ENCODE measurements at regions not wholly inside any gene's neighbourhood (a gene's known extent, or its start where the extent isn't known, plus 50 kb on each side); places are given as distances from the start of the nearest gene placed in this dataset.

DNA sequence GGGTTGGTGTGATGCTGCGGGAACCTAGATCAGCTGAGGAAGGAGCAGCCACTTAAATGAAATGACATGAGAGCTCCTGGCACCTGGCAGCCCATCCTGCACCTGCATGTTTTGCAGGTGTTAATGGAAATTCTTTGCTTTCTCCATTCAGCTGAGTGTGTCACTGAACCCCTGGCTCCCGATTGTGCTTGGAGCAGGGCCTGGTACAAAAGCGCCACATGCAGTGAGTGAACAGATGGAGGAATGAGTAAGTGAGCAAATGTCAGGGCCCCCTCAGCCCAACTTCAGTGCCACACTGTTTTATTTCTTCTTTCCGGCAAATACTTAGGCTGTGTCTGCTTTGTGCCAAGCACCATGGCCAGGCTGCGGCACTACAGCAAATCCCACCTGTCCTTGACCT lies 132.2 kb downstream of the ASB7 start:
- TF ChIP-seq, protein P1, sequence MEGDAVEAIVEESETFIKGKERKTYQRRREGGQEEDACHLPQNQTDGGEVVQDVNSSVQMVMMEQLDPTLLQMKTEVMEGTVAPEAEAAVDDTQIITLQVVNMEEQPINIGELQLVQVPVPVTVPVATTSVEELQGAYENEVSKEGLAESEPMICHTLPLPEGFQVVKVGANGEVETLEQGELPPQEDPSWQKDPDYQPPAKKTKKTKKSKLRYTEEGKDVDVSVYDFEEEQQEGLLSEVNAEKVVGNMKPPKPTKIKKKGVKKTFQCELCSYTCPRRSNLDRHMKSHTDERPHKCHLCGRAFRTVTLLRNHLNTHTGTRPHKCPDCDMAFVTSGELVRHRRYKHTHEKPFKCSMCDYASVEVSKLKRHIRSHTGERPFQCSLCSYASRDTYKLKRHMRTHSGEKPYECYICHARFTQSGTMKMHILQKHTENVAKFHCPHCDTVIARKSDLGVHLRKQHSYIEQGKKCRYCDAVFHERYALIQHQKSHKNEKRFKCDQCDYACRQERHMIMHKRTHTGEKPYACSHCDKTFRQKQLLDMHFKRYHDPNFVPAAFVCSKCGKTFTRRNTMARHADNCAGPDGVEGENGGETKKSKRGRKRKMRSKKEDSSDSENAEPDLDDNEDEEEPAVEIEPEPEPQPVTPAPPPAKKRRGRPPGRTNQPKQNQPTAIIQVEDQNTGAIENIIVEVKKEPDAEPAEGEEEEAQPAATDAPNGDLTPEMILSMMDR (IDR thresholded peaks at IDR 0.05) = no peak
- Histone ChIP-seq H3K36me3 (ENCODE audit: insufficient read depth in 1 of 2, low read depth in 1 of 2) (no peaks in the 10 kb centered on the region), H3K27ac (no peak overlapping the region), H3K4me3 (no peak overlapping the region), H3K27me3 (ENCODE audit: insufficient read depth in 3 of 3, low read length in 2 of 3) (peaks cover 0 to 3% (median 0%) of the 10 kb centered on the region in 3 donors), H3K4me1 (peaks cover 7% of the 10 kb centered on the region), H3K9me3 (no peaks in the 10 kb centered on the region)
- ATAC-seq (no peak), DNase-seq (no peak)
- 65 to 78% (median 67%) methylated on average over 5 of the region's 5 CpGs for WGBS, 3 donors
- intact Hi-C loops (cut with DNase I) = no loop called here

DNA sequence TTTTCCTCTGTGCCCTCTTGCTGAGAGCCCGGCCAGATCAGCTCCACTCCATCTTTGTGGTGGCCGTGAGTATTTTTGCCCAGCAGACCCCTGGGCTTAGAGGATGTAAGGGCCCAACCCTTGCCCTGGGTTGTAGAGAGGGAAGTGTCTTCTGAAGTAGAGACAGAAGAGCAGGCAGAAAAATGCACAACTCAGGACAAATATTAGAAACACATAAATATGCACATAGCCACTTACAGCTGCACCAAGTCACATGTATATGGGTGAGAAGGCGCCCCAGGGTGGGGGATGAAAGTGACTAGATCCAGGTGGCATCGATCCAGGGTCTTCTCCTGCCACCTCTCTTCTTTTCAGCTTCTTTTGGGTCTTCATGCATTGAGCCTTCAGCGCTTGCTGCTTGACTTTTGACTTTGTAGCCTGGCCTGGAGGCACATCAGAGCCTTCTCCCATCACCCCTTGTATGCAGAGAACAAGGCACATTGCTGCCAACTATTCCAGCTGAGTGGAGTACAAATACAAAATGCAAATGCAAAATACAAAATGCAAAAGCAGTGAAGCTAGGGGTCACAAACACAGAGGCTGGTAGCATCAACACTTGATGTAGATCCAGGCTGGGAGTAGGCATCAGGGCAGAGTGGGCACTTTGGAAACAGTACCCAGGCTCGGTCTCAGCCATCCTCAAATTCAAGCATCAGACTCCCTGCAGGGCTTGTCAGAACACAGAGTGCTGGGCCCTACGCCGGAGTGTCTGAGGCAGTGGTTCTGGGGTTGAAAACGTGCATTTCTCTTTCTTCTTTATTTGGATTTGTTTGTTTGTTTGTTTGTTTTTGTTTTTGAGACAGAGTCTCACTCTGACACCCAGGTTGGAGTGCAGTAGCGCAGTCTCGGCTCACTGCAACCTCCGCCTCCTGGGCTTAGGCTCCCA lies 133.0 kb downstream of the ASB7 start:
- Histone ChIP-seq H3K9me3 (no peaks in the 10 kb centered on the region), H3K4me1 (peaks cover 7% of the 10 kb centered on the region), H3K27ac (no peak overlapping the region), H3K4me3 (no peak overlapping the region), H3K36me3 (ENCODE audit: insufficient read depth in 1 of 2, low read depth in 1 of 2) (no peaks in the 10 kb centered on the region), H3K27me3 (ENCODE audit: insufficient read depth in 3 of 3, low read length in 2 of 3) (peaks cover 0 to 3% (median 0%) of the 10 kb centered on the region in 3 donors)
- no peak for DNase-seq
- intact Hi-C loops (cut with DNase I) = no loop called here
- WGBS, 3 donors = 83 to 88% (median 86%) methylated on average over 12 of the region's 12 CpGs
- no peak for ATAC-seq
- TF ChIP-seq, protein P1 (IDR thresholded peaks at IDR 0.05) = no peak

DNA sequence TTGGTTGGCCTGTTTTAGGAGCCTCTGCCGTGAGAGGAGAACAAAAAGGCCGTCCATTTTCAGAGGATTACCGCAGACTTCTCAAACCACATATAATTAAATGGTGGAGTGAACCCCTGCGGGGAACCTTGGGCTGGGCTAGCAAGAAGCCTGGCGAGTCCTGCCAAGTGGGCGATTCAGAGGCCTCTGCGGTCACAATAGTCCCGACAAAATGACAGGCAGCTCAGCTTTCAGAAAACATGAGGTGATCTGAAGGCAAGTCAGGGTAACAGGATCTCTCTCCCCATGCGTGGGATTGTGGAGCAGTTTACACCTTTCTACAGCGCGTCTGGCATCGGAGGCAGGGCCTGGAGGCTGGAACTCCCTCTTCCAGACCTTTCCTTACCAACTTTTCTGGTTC lies 134.8 kb downstream of the ASB7 start:
- TF ChIP-seq, protein P1 (IDR thresholded peaks at IDR 0.05) = no peak
- H3K4me3 ChIP-seq = no peak overlapping the region
- 96 to 97% (median 97%) methylated on average over 12 of the region's 12 CpGs for WGBS, 3 donors

DNA sequence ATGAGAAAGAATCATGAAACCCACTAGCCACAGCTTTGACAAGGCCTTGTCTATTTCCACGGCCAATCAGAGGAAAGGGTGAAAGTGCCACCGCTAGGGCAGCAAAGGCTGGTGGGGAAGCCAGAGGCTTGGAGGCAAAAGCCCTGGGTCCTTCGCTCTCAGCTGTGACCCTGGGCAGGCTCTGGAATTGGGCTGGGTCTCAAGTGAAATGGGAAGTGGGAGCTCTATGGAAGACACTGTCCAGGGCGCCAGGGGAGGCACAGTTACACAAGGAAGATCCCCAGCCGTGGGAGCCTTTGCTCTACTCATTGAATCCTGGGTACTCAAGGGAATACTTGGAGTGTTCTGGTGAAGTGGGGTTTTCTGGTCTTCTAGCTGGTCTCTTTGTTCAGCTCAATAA lies 136.2 kb downstream of the ASB7 start:
- TF ChIP-seq, protein P1 (IDR thresholded peaks at IDR 0.05) = no peak
- no peaks in the 10 kb centered on the region for H3K36me3 ChIP-seq (ENCODE audit: insufficient read depth in 1 of 2, low read depth in 1 of 2)
- no peak overlapping the region for H3K4me3 ChIP-seq
- peaks cover 0 to 3% (median 0%) of the 10 kb centered on the region in 3 donors for H3K27me3 ChIP-seq (ENCODE audit: insufficient read depth in 3 of 3, low read length in 2 of 3)
- H3K4me1 ChIP-seq = no peaks in the 10 kb centered on the region
- H3K27ac ChIP-seq = no peak overlapping the region
- 73 to 94% (median 77%) methylated on average over 5 of the region's 5 CpGs for WGBS, 3 donors
- intact Hi-C loops (cut with DNase I) = no loop called here
- ATAC-seq = no peak
- H3K9me3 ChIP-seq = no peaks in the 10 kb centered on the region
- DNase-seq = no peak

More for the DNA sequence above, 134.8 kb downstream of the ASB7 start:
- Histone ChIP-seq H3K36me3 (ENCODE audit: insufficient read depth in 1 of 2, low read depth in 1 of 2) (no peaks in the 10 kb centered on the region), H3K27ac (no peak overlapping the region), H3K4me1 (peaks cover 7% of the 10 kb centered on the region), H3K9me3 (no peaks in the 10 kb centered on the region), H3K27me3 (ENCODE audit: insufficient read depth in 3 of 3, low read length in 2 of 3) (peaks cover 0 to 3% (median 0%) of the 10 kb centered on the region in 3 donors)
- intact Hi-C loops (cut with DNase I) = no loop called here
- DNase-seq (no peak), ATAC-seq (no peak)
